Body of pancreas (tissue), 4 donors: ENCODE measurements at regions not wholly inside any gene's neighbourhood (a gene's known extent, or its start where the extent isn't known, plus 50 kb on each side); places are given as distances from the start of the nearest gene placed in this dataset.

Experiments
- CTCF ChIP-seq, 7 experiments: fragments of 450-650 bp in 4 of 7; fragments of 200-600 bp in 3 of 7; sonication (generic) in 3 of 7; IDR thresholded peaks; one replicate each; pipeline ENCODE4 v1.5.1; 2016 to 2019; ENCODE audit warnings: antibody characterized with exemption in 7 of 7
- POLR2A ChIP-seq, 3 donors: fragments of 450-650 bp; IDR thresholded peaks; one replicate each; pipeline ENCODE4 v1.6.1; 2016; ENCODE audit warnings: antibody characterized with exemption in 3 of 3, mild to moderate bottlenecking in 2 of 3

- TF ChIP-seq CTCF (IDR thresholded peaks at IDR 0.05) (no peak), POLR2A (IDR thresholded peaks at IDR 0.05) (no peak)
These were observed 738.2 kb downstream of the BRINP1 start for GRCh38 chr9:118630931-118631595.
